AG09309 (cell line): ENCODE measurements at regions not wholly inside any gene's neighbourhood (a gene's known extent, or its start where the extent isn't known, plus 50 kb on each side); places are given as distances from the start of the nearest gene placed in this dataset.
A peak's percentile ranks its signal among the peaks of the same experiment; 100 is the strongest.
"Not testable (repeated sequence)": the region's sequence is repeated elsewhere in the genome, so short reads cannot be mapped to it uniquely, and the experiment has no call there.

Source experiments
- DNase-seq: peaks from one replicate; pipeline ENCODE4 v3.0.0-alpha.2; 2010; ENCODE audit warnings: low read depth
- H3K4me3 ChIP-seq: 2 replicates; pipeline ENCODE4 v1.5.1; 2011; ENCODE audit warnings: mild to moderate bottlenecking, low read depth, low read length, moderate library complexity; ENCODE audit not compliant: control insufficient read depth
- CTCF ChIP-seq: IDR thresholded peaks from 2 replicates; pipeline ENCODE4 v1.5.1; 2011; ENCODE audit warnings: mild to moderate bottlenecking, low read depth, low read length, inconsistent platforms; ENCODE audit not compliant: insufficient read depth, control insufficient read depth; ENCODE audit errors: missing control alignments

DNA sequence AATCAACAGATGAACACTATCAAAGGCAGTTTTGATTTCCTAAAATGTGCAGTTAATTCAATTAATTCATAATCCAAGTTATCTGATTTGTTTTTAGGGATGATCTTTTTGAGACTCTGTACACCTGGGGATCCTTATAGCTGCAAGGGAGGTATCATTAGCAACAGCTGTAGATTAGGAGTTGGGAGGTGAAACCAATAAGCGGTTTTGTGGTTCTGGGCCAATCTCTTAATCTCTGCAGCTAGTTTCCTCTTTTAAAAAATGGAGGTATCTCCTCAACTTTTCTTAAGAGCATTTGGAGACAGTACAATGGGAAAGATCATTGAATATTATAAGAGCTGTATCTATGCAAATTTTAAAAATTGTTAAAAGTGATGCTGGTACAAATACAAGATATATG is 126.0 kb downstream of the MC4R start:
- no peak for TF ChIP-seq CTCF
- DNase-seq, result no peak
- no peak overlapping the region for H3K4me3 ChIP-seq

DNA sequence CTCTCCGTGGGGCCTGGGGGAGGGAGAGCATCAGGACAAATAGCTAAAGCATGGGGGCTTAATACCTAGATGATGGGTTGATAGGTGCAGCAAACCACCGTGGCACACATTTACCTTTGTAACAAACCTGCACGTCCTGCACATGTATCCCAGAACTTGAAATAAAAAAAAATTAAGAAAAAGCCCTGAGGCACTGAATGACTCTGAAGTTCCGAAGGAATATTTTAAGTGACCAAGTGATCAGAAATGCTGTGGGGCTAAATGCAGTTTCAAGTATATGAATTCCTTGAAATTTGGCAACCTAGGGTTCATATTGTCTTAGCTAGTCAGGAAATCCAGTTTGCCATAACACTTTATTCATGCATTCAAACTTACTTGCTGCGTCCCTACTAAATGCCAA is 127.5 kb downstream of the MC4R start:
- DNase-seq, result no peak
- no peak for TF ChIP-seq CTCF
- no peak overlapping the region for H3K4me3 ChIP-seq

- not testable (repeated sequence) for H3K4me3 ChIP-seq, DNase-seq
These were observed 133.4 kb downstream of the MC4R start for GRCh38 chr18:60239024-60239710.

DNA sequence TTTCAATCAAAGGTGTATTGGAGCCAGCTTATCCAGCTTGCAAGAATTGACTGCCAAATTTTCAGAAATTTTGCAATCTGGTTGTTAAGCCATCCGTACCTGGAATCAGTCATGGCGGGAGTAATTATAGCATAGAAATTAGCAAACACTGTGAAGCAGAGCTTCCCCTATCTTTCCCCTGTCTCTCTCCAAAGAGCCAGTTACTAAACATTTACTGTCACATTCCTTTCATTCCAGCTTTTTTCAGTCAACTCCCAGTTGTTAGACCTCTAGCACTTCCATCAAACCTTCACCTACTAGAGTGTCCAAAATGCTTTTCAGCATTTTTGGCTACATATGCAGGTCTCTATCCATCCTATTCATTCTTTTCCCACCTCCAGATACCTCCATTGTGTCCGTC is 137.4 kb downstream of the MC4R start:
- H3K4me3 ChIP-seq, result no peak overlapping the region
- no peak for TF ChIP-seq CTCF
- no peak for DNase-seq

- DNase-seq, result peak; percentile 10
- H3K4me3 ChIP-seq, result no peak overlapping the region
- TF ChIP-seq CTCF, result no peak
These were observed 140.0 kb downstream of the MC4R start for GRCh38 chr18:60232541-60232940.

GRCh38 chr18:60228609-60229595 is 143.7 kb downstream of the MC4R start:
- H3K4me3 ChIP-seq, result no peak overlapping the region
- DNase-seq, result no peak
- TF ChIP-seq CTCF, result no peak

DNA sequence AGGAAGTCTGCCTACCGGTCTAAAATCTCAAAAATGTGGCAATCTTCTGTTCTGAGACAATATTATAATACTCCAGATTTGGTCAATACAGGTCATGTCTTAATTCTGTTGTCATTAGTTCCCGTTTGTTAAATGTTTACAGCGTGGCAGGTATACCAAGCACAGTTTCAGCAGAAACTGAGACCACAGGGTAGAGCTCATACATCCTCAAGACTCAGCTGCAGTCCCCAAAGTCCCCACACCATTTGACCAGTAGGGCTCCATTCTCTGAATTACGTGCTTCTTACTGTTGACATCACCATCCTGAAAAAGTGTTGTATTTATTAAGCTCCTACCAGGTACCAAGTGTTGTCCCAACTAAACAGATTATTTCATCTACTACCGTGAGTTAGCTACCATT is 157.1 kb downstream of the MC4R start:
- no peak for TF ChIP-seq CTCF
- DNase-seq, result no peak
- H3K4me3 ChIP-seq, result no peak overlapping the region
